SU-DHL-6 (cell line): ENCODE measurements at regions not wholly inside any gene's neighbourhood (a gene's known extent, or its start where the extent isn't known, plus 50 kb on each side); places are given as distances from the start of the nearest gene placed in this dataset.

Experiments used
- H2AFZ ChIP-seq: fragments of 200-600 bp; sonication (generic); 2 replicates; pipeline ENCODE4 v1.6.1; 2014; ENCODE audit warnings: low read depth, mild to moderate bottlenecking, moderate library complexity, mixed read lengths, antibody characterized with exemption, low read length; ENCODE audit not compliant: severe bottlenecking
- H3F3A ChIP-seq: fragments of 200-600 bp; shearing (Covaris generic); 2 replicates; pipeline ENCODE4 v1.6.0; 2016; ENCODE audit warnings: antibody characterized with exemption, mild to moderate bottlenecking; ENCODE audit not compliant: insufficient read depth
- H3K27ac ChIP-seq: fragments of 200-600 bp; sonication (generic); 2 replicates; pipeline ENCODE4 v1.5.1; 2016; ENCODE audit warnings: low read depth, mild to moderate bottlenecking, low read length, moderate library complexity, mixed read lengths
- H3K27me3 ChIP-seq: fragments of 200-600 bp; sonication (generic), shearing (Covaris generic); 2 replicates; pipeline ENCODE4 v1.6.0; 2014; ENCODE audit warnings: mild to moderate bottlenecking, low read length
- H3K36me3 ChIP-seq: fragments of 200-600 bp; sonication (generic); 2 replicates; pipeline ENCODE4 v1.6.1; 2014; ENCODE audit warnings: mild to moderate bottlenecking, low read length, mixed read lengths
- H3K4me2 ChIP-seq: fragments of 300-600, 200-600 bp; shearing (Covaris generic), sonication (generic); 2 replicates; pipeline ENCODE4 v1.6.0; 2014; ENCODE audit warnings: low read length, low read depth, mild to moderate bottlenecking; ENCODE audit not compliant: poor library complexity, severe bottlenecking
- H3K4me3 ChIP-seq: fragments of 200-600 bp; sonication (generic); 2 replicates; pipeline ENCODE4 v1.5.1; 2014; ENCODE audit warnings: antibody characterized with exemption, low read length, mild to moderate bottlenecking, mixed read lengths; ENCODE audit not compliant: insufficient read depth, poor library complexity, severe bottlenecking
- H3K79me2 ChIP-seq: fragments of 200-600 bp; sonication (generic); 2 replicates; pipeline ENCODE4 v1.6.1; 2014; ENCODE audit warnings: mild to moderate bottlenecking, low read length, moderate library complexity; ENCODE audit not compliant: insufficient read depth
- H3K9ac ChIP-seq: fragments of 200-600 bp; sonication (generic); 2 replicates; pipeline ENCODE4 v1.7.0; 2014; ENCODE audit warnings: mild to moderate bottlenecking, low read length
- H3K9me2 ChIP-seq: fragments of 200-600 bp; sonication (generic); replicated peaks from 2 replicates; pipeline ENCODE4 v1.6.1; 2014; ENCODE audit warnings: low read length; ENCODE audit not compliant: insufficient read depth
- H3K9me3 ChIP-seq: fragments of 200-600 bp; sonication (generic); 2 replicates; pipeline ENCODE4 v1.6.1; 2014; ENCODE audit warnings: low read length, mixed read lengths; ENCODE audit not compliant: insufficient read depth
- H4K20me1 ChIP-seq: fragments of 200-600 bp; sonication (generic); 2 replicates; pipeline ENCODE4 v1.6.1; 2014; ENCODE audit warnings: low read depth, mild to moderate bottlenecking, antibody characterized with exemption, low read length, moderate library complexity, mixed read lengths
- CTCF ChIP-seq: fragments of 200-600 bp; sonication (generic); IDR thresholded peaks from one replicate; pipeline ENCODE4 v1.5.1; 2017; ENCODE audit warnings: antibody characterized with exemption, mild to moderate bottlenecking, low read length, moderate library complexity; ENCODE audit not compliant: insufficient read depth, poor library complexity, severe bottlenecking
- EZH2phosphoT487 ChIP-seq: fragments of 200-600 bp; sonication (generic), shearing (Covaris generic); conservative IDR thresholded peaks from 2 replicates; pipeline ENCODE4 v1.6.1; 2018; ENCODE audit warnings: mild to moderate bottlenecking, antibody characterized with exemption, low read length, moderate library complexity, mixed read lengths

- H3K4me3 ChIP-seq = no peak overlapping the region
- H3K9me3 ChIP-seq = no peaks in the 10 kb centered on the region
- H3K4me2 ChIP-seq = no peak overlapping the region
- no peaks in the 10 kb centered on the region for H3K79me2 ChIP-seq
- no peaks in the 10 kb centered on the region for H3K9me2 ChIP-seq
- H3K27me3 ChIP-seq = no peaks in the 10 kb centered on the region
- H4K20me1 ChIP-seq = no peaks in the 10 kb centered on the region
- TF ChIP-seq EZH2phosphoT487 (no peak), CTCF (no peak)
- H2AFZ ChIP-seq = no peak overlapping the region
- no peaks in the 10 kb centered on the region for H3K36me3 ChIP-seq
- no peak overlapping the region for H3K27ac ChIP-seq
- H3F3A ChIP-seq = no peaks in the 10 kb centered on the region
- H3K9ac ChIP-seq = no peak overlapping the region
These were observed 187.5 kb upstream of the NR4A3 start for GRCh38 chr9:99634186-99634585.

- Histone ChIP-seq H3K4me2 (no peak overlapping the region), H3F3A (no peaks in the 10 kb centered on the region), H4K20me1 (no peaks in the 10 kb centered on the region), H3K27ac (no peak overlapping the region), H2AFZ (no peak overlapping the region), H3K27me3 (no peaks in the 10 kb centered on the region), H3K4me3 (no peak overlapping the region), H3K9ac (no peak overlapping the region), H3K36me3 (no peaks in the 10 kb centered on the region), H3K9me3 (no peaks in the 10 kb centered on the region), H3K79me2 (no peaks in the 10 kb centered on the region), H3K9me2 (no peaks in the 10 kb centered on the region)
- TF ChIP-seq EZH2phosphoT487 (no peak), CTCF (no peak)
These were observed 186.7 kb upstream of the NR4A3 start for GRCh38 chr9:99635032-99635431.

GRCh38 chr9:99637641-99638040 is 184.0 kb upstream of the NR4A3 start:
- Histone ChIP-seq H4K20me1 (no peaks in the 10 kb centered on the region), H3K27ac (no peak overlapping the region), H3K9me3 (0 out of 2 replicates have a peak, but pooled peaks cover 5% of the 10 kb centered on the region), H3K9ac (no peak overlapping the region), H3K9me2 (no peaks in the 10 kb centered on the region), H3K4me2 (no peak overlapping the region), H3K27me3 (no peaks in the 10 kb centered on the region), H3K36me3 (no peaks in the 10 kb centered on the region), H3K4me3 (no peak overlapping the region), H3F3A (no peaks in the 10 kb centered on the region), H2AFZ (no peak overlapping the region), H3K79me2 (no peaks in the 10 kb centered on the region)
- TF ChIP-seq EZH2phosphoT487 = no peak
- no peak for TF ChIP-seq CTCF

GRCh38 chr9:99638971-99639370 is 182.7 kb upstream of the NR4A3 start:
- Histone ChIP-seq H4K20me1 (no peaks in the 10 kb centered on the region), H3K9ac (no peak overlapping the region), H2AFZ (no peak overlapping the region), H3K27me3 (no peaks in the 10 kb centered on the region), H3K79me2 (no peaks in the 10 kb centered on the region), H3K27ac (no peak overlapping the region), H3K36me3 (no peaks in the 10 kb centered on the region), H3K4me2 (no peak overlapping the region), H3F3A (no peaks in the 10 kb centered on the region), H3K9me3 (0 out of 2 replicates have a peak, but pooled peaks cover 5% of the 10 kb centered on the region), H3K9me2 (no peaks in the 10 kb centered on the region), H3K4me3 (no peak overlapping the region)
- no peak for TF ChIP-seq EZH2phosphoT487
- no peak for TF ChIP-seq CTCF
